H9 (cell line): ENCODE measurements at regions not wholly inside any gene's neighbourhood (a gene's known extent, or its start where the extent isn't known, plus 50 kb on each side); places are given as distances from the start of the nearest gene placed in this dataset.

Experiments used
- DNase-seq: peaks from one replicate; pipeline ENCODE4 v3.0.0-alpha.2; 2017
- H2AFZ ChIP-seq: one replicate; pipeline ENCODE4 v1.6.1; 2013; ENCODE audit warnings: mild to moderate bottlenecking, low read length, control low read depth, moderate library complexity
- H2AK5ac ChIP-seq: 2 replicates; pipeline ENCODE4 v1.6.1; 2013; ENCODE audit warnings: low read length, control low read depth, mixed read lengths; ENCODE audit not compliant: insufficient read length
- H2BK120ac ChIP-seq: one replicate; pipeline ENCODE4 v1.6.1; 2013; ENCODE audit warnings: low read depth, mild to moderate bottlenecking, low read length, control low read depth, inconsistent platforms; ENCODE audit not compliant: poor library complexity, severe bottlenecking
- H2BK12ac ChIP-seq: 2 replicates; pipeline ENCODE4 v1.6.1; 2013; ENCODE audit warnings: low read length, control low read depth, mixed read lengths, low read depth; ENCODE audit not compliant: insufficient read length
- H2BK15ac ChIP-seq: 2 replicates; pipeline ENCODE4 v1.6.1; 2013; ENCODE audit warnings: low read depth, low read length, control low read depth
- H2BK20ac ChIP-seq: one replicate; pipeline ENCODE4 v1.6.1; 2013; ENCODE audit warnings: low read depth, mild to moderate bottlenecking, low read length, control low read depth, inconsistent platforms; ENCODE audit not compliant: poor library complexity, severe bottlenecking
- H2BK5ac ChIP-seq: 2 replicates; pipeline ENCODE4 v1.6.1; 2013; ENCODE audit warnings: low read length, control low read depth, mixed read lengths; ENCODE audit not compliant: insufficient read length
- H3K14ac ChIP-seq: 2 replicates; pipeline ENCODE4 v1.6.1; 2013; ENCODE audit warnings: low read length, control low read depth; ENCODE audit not compliant: insufficient read depth
- H3K18ac ChIP-seq: 2 replicates; pipeline ENCODE4 v1.6.1; 2013; ENCODE audit warnings: low read depth, mild to moderate bottlenecking, mixed read lengths, low read length, control low read depth; ENCODE audit not compliant: insufficient read length
- H3K23ac ChIP-seq: 2 replicates; pipeline ENCODE4 v1.6.1; 2013; ENCODE audit warnings: low read length, control low read depth, mixed read lengths, low read depth; ENCODE audit not compliant: insufficient read length
- H3K23me2 ChIP-seq: 2 replicates; pipeline ENCODE4 v1.6.1; 2013; ENCODE audit warnings: low read depth, mild to moderate bottlenecking, mixed read lengths, low read length, control low read depth; ENCODE audit not compliant: insufficient read length, poor library complexity, severe bottlenecking
- H3K27ac ChIP-seq: 2 replicates; pipeline ENCODE4 v1.5.1; 2013; ENCODE audit warnings: low read length, control low read depth, mixed read lengths, low read depth; ENCODE audit not compliant: insufficient read length
- H3K27me3 ChIP-seq: 2 replicates; pipeline ENCODE4 v1.6.1; 2013; ENCODE audit warnings: low read length, control low read depth, inconsistent platforms; ENCODE audit not compliant: insufficient read depth
- H3K4ac ChIP-seq: 2 replicates; pipeline ENCODE4 v1.6.1; 2013; ENCODE audit warnings: low read depth, mild to moderate bottlenecking, control low read depth, inconsistent platforms, low read length, moderate library complexity
- H3K4me1 ChIP-seq: 2 replicates; pipeline ENCODE4 v1.6.1; 2013; ENCODE audit warnings: low read length, control low read depth, inconsistent platforms; ENCODE audit not compliant: insufficient read depth
- H3K4me2 ChIP-seq: 2 replicates; pipeline ENCODE4 v1.6.1; 2013; ENCODE audit warnings: low read length, control low read depth, mixed read lengths; ENCODE audit not compliant: insufficient read length, insufficient read depth
- H3K56ac ChIP-seq: 2 replicates; pipeline ENCODE4 v1.6.1; 2013; ENCODE audit warnings: low read depth, mild to moderate bottlenecking, mixed read lengths, low read length, control low read depth; ENCODE audit not compliant: insufficient read length
- H3K79me1 ChIP-seq: 2 replicates; pipeline ENCODE4 v1.6.1; 2013; ENCODE audit warnings: low read depth, mild to moderate bottlenecking, moderate library complexity, low read length, control low read depth, inconsistent platforms; ENCODE audit not compliant: insufficient read depth, poor library complexity, severe bottlenecking
- H3K79me2 ChIP-seq: 2 replicates; pipeline ENCODE4 v1.6.1; 2013; ENCODE audit warnings: low read length, control low read depth, inconsistent platforms; ENCODE audit not compliant: insufficient read depth
- H3K9ac ChIP-seq: 2 replicates; pipeline ENCODE4 v1.6.1; 2013; ENCODE audit warnings: low read length, control low read depth, mixed read lengths; ENCODE audit not compliant: insufficient read length; ENCODE audit errors: extremely low read depth
- H3K9me3 ChIP-seq: one replicate; pipeline ENCODE4 v1.6.1; 2013; ENCODE audit warnings: low read depth, low read length, inconsistent platforms; ENCODE audit not compliant: control insufficient read depth
- H3T11ph ChIP-seq: one replicate; pipeline ENCODE4 v1.6.1; 2013; ENCODE audit warnings: mild to moderate bottlenecking, low read length, control low read depth, inconsistent platforms
- H4K20me1 ChIP-seq: one replicate; pipeline ENCODE4 v1.6.1; 2013; ENCODE audit not compliant: control insufficient read depth, insufficient read length, insufficient read depth
- H4K5ac ChIP-seq: 2 replicates; pipeline ENCODE4 v1.6.1; 2013; ENCODE audit warnings: low read depth, mild to moderate bottlenecking, mixed read lengths, low read length, control low read depth; ENCODE audit not compliant: insufficient read length
- H4K8ac ChIP-seq: replicated peaks from 2 replicates; pipeline ENCODE4 v1.6.1; 2013; ENCODE audit warnings: low read length, control low read depth, mixed read lengths, low read depth; ENCODE audit not compliant: insufficient read length
- H4K91ac ChIP-seq: 2 replicates; pipeline ENCODE4 v1.6.1; 2013; ENCODE audit warnings: low read depth, mild to moderate bottlenecking, moderate library complexity, mixed read lengths, low read length, control low read depth; ENCODE audit not compliant: insufficient read length
- H3K27ac Mint-ChIP-seq, 3 experiments: 2 replicates in 2 of 3; 3 replicates in 1 of 3; pipeline ENCODE4 v1.8.0; 2020 to 2021; ENCODE audit warnings: mixed read lengths in 3 of 3, mild to moderate bottlenecking in 1 of 3, moderate library complexity in 1 of 3
- H3K27me3 Mint-ChIP-seq: 2 replicates; pipeline ENCODE4 v1.8.0; 2021; ENCODE audit warnings: low read depth, mild to moderate bottlenecking, moderate library complexity, mixed read lengths
- H3K36me3 Mint-ChIP-seq, 3 experiments: 2 replicates in 2 of 3; 3 replicates in 1 of 3; pipeline ENCODE4 v1.8.0; 2020 to 2021; ENCODE audit warnings: low read depth in 3 of 3, mixed read lengths in 3 of 3; ENCODE audit not compliant: insufficient read depth in 1 of 3
- H3K4me1 Mint-ChIP-seq, 2 experiments: 2 replicates each; pipeline ENCODE4 v1.8.0; 2020; ENCODE audit warnings: mixed read lengths in 2 of 2
- H3K4me3 Mint-ChIP-seq, 2 experiments: 2 replicates in 1 of 2; 3 replicates in 1 of 2; pipeline ENCODE4 v1.8.0; 2020 to 2021; ENCODE audit warnings: mild to moderate bottlenecking in 2 of 2, mixed read lengths in 2 of 2, moderate library complexity in 1 of 2
- H3K9me3 Mint-ChIP-seq, 2 experiments: 2 replicates in 1 of 2; 3 replicates in 1 of 2; pipeline ENCODE4 v1.8.0; 2020; ENCODE audit warnings: mild to moderate bottlenecking in 2 of 2, mixed read lengths in 2 of 2, moderate library complexity in 1 of 2
- CTCF ChIP-seq: fragments of 200-600 bp; sonication (generic); conservative IDR thresholded peaks from 3 replicates; pipeline ENCODE4 v1.8.0; 2021; ENCODE audit warnings: antibody characterized with exemption, mild to moderate bottlenecking

GRCh38 chr2:116148361-116148760, 1666.1 kb upstream of the DDX18 start:
- H3K4ac ChIP-seq: no peak overlapping the region
- no peak overlapping the region for H3K56ac ChIP-seq
- peaks cover 98% of the 10 kb centered on the region for H3K27me3 Mint-ChIP-seq
- DNase-seq: no peak
- no peak overlapping the region for H4K5ac ChIP-seq
- no peak overlapping the region for H2BK5ac ChIP-seq
- H3T11ph ChIP-seq: no peak overlapping the region
- peaks cover 2% of the 10 kb centered on the region in 2 experiments; a peak in 3 of 4 replicates for H3K4me1 Mint-ChIP-seq
- no peak overlapping the region for H3K27ac Mint-ChIP-seq
- H3K4me3 Mint-ChIP-seq: no peak overlapping the region
- H4K91ac ChIP-seq: no peak overlapping the region
- no peaks in the 10 kb centered on the region for H3K79me1 ChIP-seq
- H2AK5ac ChIP-seq: no peak overlapping the region
- H3K36me3 Mint-ChIP-seq: no peaks in the 10 kb centered on the region; a peak in 1 of 7 replicates
- no peak overlapping the region for H4K8ac ChIP-seq
- H2BK15ac ChIP-seq: no peak overlapping the region
- no peaks in the 10 kb centered on the region for H4K20me1 ChIP-seq
- H3K27me3 ChIP-seq: peaks cover 55% of the 10 kb centered on the region
- no peak overlapping the region for H3K9ac ChIP-seq
- no peak overlapping the region for H2BK120ac ChIP-seq
- H3K23ac ChIP-seq: no peak overlapping the region
- H3K4me1 ChIP-seq: no peaks in the 10 kb centered on the region
- peaks cover 13 to 14% of the 10 kb centered on the region in 2 experiments for H3K9me3 Mint-ChIP-seq
- no peak for TF ChIP-seq CTCF
- H3K27ac ChIP-seq: no peak overlapping the region
- H3K79me2 ChIP-seq: no peaks in the 10 kb centered on the region
- no peak overlapping the region for H2BK20ac ChIP-seq
- H3K4me2 ChIP-seq: no peak overlapping the region
- H2BK12ac ChIP-seq: no peak overlapping the region
- no peaks in the 10 kb centered on the region for H3K23me2 ChIP-seq
- H3K9me3 ChIP-seq: no peaks in the 10 kb centered on the region
- H2AFZ ChIP-seq: no peak overlapping the region
- no peak overlapping the region for H3K18ac ChIP-seq
- H3K14ac ChIP-seq: no peak overlapping the region
